BE2C (cell line): ENCODE measurements at regions not wholly inside any gene's neighbourhood (a gene's known extent, or its start where the extent isn't known, plus 50 kb on each side); places are given as distances from the start of the nearest gene placed in this dataset.

Source experiments
- DNase-seq: peaks from one replicate; pipeline ENCODE4 v3.0.0-alpha.2; 2020
- H3K27me3 ChIP-seq: fragments of 250-450 bp; sonication (Bioruptor Pico); 2 replicates; pipeline ENCODE4 v1.5.1; 2020; ENCODE audit warnings: mild to moderate bottlenecking
- H3K36me3 ChIP-seq: fragments of 250-450 bp; sonication (Bioruptor Pico); 2 replicates; pipeline ENCODE4 v1.5.1; 2020; ENCODE audit warnings: mild to moderate bottlenecking
- H3K4me1 ChIP-seq: fragments of 250-450 bp; sonication (Bioruptor Pico); 2 replicates; pipeline ENCODE4 v1.5.1; 2020
- H3K4me3 ChIP-seq: 2 replicates; pipeline ENCODE4 v1.5.1; 2011; ENCODE audit warnings: low read depth, low read length
- H3K9me3 ChIP-seq: fragments of 250-450 bp; sonication (Bioruptor Pico); 2 replicates; pipeline ENCODE4 v1.5.1; 2020
- CTCF ChIP-seq: IDR thresholded peaks from 2 replicates; pipeline ENCODE4 v1.5.1; 2012; ENCODE audit warnings: mild to moderate bottlenecking, low read depth, low read length

- H3K9me3 ChIP-seq = no peaks in the 10 kb centered on the region
- H3K36me3 ChIP-seq = no peaks in the 10 kb centered on the region
- no peak overlapping the region for H3K4me3 ChIP-seq
- H3K4me1 ChIP-seq = peaks cover 3% of the 10 kb centered on the region; the same call in 1 of the 2 replicates
- H3K27me3 ChIP-seq = no peaks in the 10 kb centered on the region
- DNase-seq = no peak
- TF ChIP-seq CTCF = peak; percentile 63
These were observed 101.4 kb upstream of the RGS1 start for GRCh38 chr1:192474080-192474683.

- TF ChIP-seq CTCF = no peak
- Histone ChIP-seq H3K4me1 (peaks cover 3% of the 10 kb centered on the region; the same call in 1 of the 2 replicates), H3K9me3 (no peaks in the 10 kb centered on the region), H3K4me3 (no peak overlapping the region), H3K27me3 (no peaks in the 10 kb centered on the region), H3K36me3 (no peaks in the 10 kb centered on the region)
- no peak for DNase-seq
These were observed 100.2 kb upstream of the RGS1 start for GRCh38 chr1:192475329-192475728.

- H3K36me3 ChIP-seq = no peaks in the 10 kb centered on the region
- H3K9me3 ChIP-seq = no peaks in the 10 kb centered on the region
- H3K27me3 ChIP-seq = no peaks in the 10 kb centered on the region
- no peak overlapping the region for H3K4me3 ChIP-seq
- DNase-seq = no peak
- H3K4me1 ChIP-seq = peaks cover 3% of the 10 kb centered on the region; the same call in 1 of the 2 replicates
- TF ChIP-seq CTCF = no peak
These were observed 99.6 kb upstream of the RGS1 start for GRCh38 chr1:192475970-192476369.

- Histone ChIP-seq H3K27me3 (no peaks in the 10 kb centered on the region), H3K36me3 (no peaks in the 10 kb centered on the region), H3K4me3 (no peak overlapping the region), H3K9me3 (no peaks in the 10 kb centered on the region), H3K4me1 (peaks cover 3% of the 10 kb centered on the region; the same call in 1 of the 2 replicates)
- no peak for DNase-seq
- no peak for TF ChIP-seq CTCF
These were observed 98.7 kb upstream of the RGS1 start for GRCh38 chr1:192476802-192477298.

- peak; percentile 57 for TF ChIP-seq CTCF
- Histone ChIP-seq H3K36me3 (no peaks in the 10 kb centered on the region), H3K9me3 (no peaks in the 10 kb centered on the region), H3K27me3 (no peaks in the 10 kb centered on the region), H3K4me3 (no peak overlapping the region), H3K4me1 (peaks cover 3% of the 10 kb centered on the region; the same call in 1 of the 2 replicates)
- DNase-seq = no peak
These were observed 97.9 kb upstream of the RGS1 start for GRCh38 chr1:192477630-192478029.

- DNase-seq = no peak
These were observed 89.7 kb upstream of the RGS1 start for GRCh38 chr1:192485692-192486436.

More at GRCh38 chr1:192485692-192486436, 89.7 kb upstream of the RGS1 start:
- Histone ChIP-seq H3K36me3 (no peaks in the 10 kb centered on the region), H3K4me3 (no peak overlapping the region), H3K4me1 (peaks cover 15% of the 10 kb centered on the region), H3K27me3 (no peaks in the 10 kb centered on the region), H3K9me3 (no peaks in the 10 kb centered on the region)
- no peak for TF ChIP-seq CTCF
